ENCODE measurements at regions not wholly inside any gene's neighbourhood (a gene's known extent, or its start where the extent isn't known, plus 50 kb on each side); places are given as distances from the start of the nearest gene placed in this dataset.

GRCh38 chr3:150307311-150308036 lies 100.6 kb upstream of the TSC22D2 start:
- no peaks in the 10 kb centered on the region for H3K4me1 ChIP-seq
- DNase-seq (ENCODE audit: extremely low spot score in 2 of 2) = no peak
- H3K36me3 ChIP-seq = no peaks in the 10 kb centered on the region
- H3K4me3 ChIP-seq = no peak overlapping the region
- no peaks in the 10 kb centered on the region for H3K9me3 ChIP-seq
- intact Hi-C loops (cut with DNase I) = no loop called here
- no peak overlapping the region for H3K27ac ChIP-seq
- no peak for TF ChIP-seq POLR2A (IDR thresholded peaks at IDR 0.05)
- no peak for TF ChIP-seq POLR2AphosphoS5 (IDR thresholded peaks at IDR 0.05; ENCODE audit: insufficient read depth in 1 of 2, low read depth in 1 of 2)
- TF ChIP-seq CTCF (IDR thresholded peaks at IDR 0.05) = no peak
- no peaks in the 10 kb centered on the region for H3K27me3 ChIP-seq

DNA sequence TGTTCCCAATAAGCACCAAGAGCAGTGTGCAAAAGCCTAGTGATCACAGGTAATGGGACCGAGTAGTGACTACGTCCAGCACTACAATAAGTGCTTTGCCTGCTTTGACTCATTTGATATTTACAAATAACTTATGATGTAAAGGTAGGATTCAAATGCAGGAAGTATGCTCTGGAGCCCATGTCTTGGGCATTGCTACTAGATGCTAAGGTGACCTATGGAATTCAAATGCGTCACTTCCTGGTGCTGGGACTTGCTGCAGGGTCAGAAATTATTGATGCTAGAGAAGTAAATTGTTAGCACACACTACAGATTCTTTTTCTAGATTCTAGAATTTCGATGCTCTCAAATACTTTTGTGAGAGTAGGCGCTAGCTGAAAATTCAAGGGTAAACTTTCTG lies 101.2 kb upstream of the TSC22D2 start:
- Histone ChIP-seq H3K4me1 (no peaks in the 10 kb centered on the region), H3K27me3 (no peaks in the 10 kb centered on the region), H3K36me3 (no peaks in the 10 kb centered on the region), H3K27ac (no peak overlapping the region), H3K9me3 (no peaks in the 10 kb centered on the region), H3K4me3 (no peak overlapping the region)
- DNase-seq (ENCODE audit: extremely low spot score in 2 of 2) = no peak
- TF ChIP-seq POLR2AphosphoS5 (IDR thresholded peaks at IDR 0.05; ENCODE audit: insufficient read depth in 1 of 2, low read depth in 1 of 2) (no peak), POLR2A (IDR thresholded peaks at IDR 0.05) (no peak), CTCF (IDR thresholded peaks at IDR 0.05) (no peak)
- intact Hi-C loops (cut with DNase I) = no loop called here

- TF ChIP-seq CTCF (IDR thresholded peaks at IDR 0.05) (no peak), POLR2AphosphoS5 (IDR thresholded peaks at IDR 0.05; ENCODE audit: insufficient read depth in 1 of 2, low read depth in 1 of 2) (no peak), POLR2A (IDR thresholded peaks at IDR 0.05) (no peak)
- Histone ChIP-seq H3K4me3 (no peak overlapping the region), H3K9me3 (no peaks in the 10 kb centered on the region), H3K36me3 (no peaks in the 10 kb centered on the region), H3K27ac (no peak overlapping the region), H3K27me3 (no peaks in the 10 kb centered on the region), H3K4me1 (no peaks in the 10 kb centered on the region)
- DNase-seq (ENCODE audit: extremely low spot score in 2 of 2) = no peak
- intact Hi-C loops (cut with DNase I) = no loop called here
Measured at GRCh38 chr3:150306083-150306482, 102.0 kb upstream of the TSC22D2 start.

GRCh38 chr3:150303768-150304167 lies 104.3 kb upstream of the TSC22D2 start:
- Histone ChIP-seq H3K4me3 (no peak overlapping the region), H3K36me3 (no peaks in the 10 kb centered on the region), H3K4me1 (no peaks in the 10 kb centered on the region), H3K27ac (no peak overlapping the region), H3K9me3 (no peaks in the 10 kb centered on the region), H3K27me3 (no peaks in the 10 kb centered on the region)
- no peak for TF ChIP-seq POLR2A (IDR thresholded peaks at IDR 0.05)
- no peak for TF ChIP-seq POLR2AphosphoS5 (IDR thresholded peaks at IDR 0.05; ENCODE audit: insufficient read depth in 1 of 2, low read depth in 1 of 2)
- TF ChIP-seq CTCF (IDR thresholded peaks at IDR 0.05) = no peak
- no peak for DNase-seq (ENCODE audit: extremely low spot score in 2 of 2)
- intact Hi-C loops (cut with DNase I) = no loop called here

DNA sequence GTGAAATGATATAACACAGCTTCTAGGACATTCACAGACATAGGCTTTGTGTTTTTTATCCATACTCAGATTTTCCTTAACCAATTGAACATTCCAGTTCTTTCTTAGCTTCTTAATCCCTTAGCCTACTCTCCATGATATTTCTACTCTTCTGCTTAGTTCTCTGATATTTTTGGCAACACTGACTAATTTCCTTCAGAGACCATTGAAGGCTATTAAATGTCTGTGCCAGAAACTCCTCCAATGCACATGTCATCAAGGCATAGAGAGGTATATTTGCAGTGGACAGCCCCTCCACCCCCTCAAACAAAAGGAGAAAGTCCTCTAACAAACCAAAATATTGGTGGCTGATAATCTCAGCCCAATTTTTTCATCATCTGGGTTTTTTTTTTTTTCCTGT lies 105.9 kb upstream of the TSC22D2 start:
- no peaks in the 10 kb centered on the region for H3K27me3 ChIP-seq
- no peak for TF ChIP-seq CTCF (IDR thresholded peaks at IDR 0.05)
- no peak for TF ChIP-seq POLR2AphosphoS5 (IDR thresholded peaks at IDR 0.05; ENCODE audit: insufficient read depth in 1 of 2, low read depth in 1 of 2)
- TF ChIP-seq POLR2A (IDR thresholded peaks at IDR 0.05) = no peak
- intact Hi-C loops (cut with DNase I) = no loop called here
- H3K36me3 ChIP-seq = no peaks in the 10 kb centered on the region
- H3K9me3 ChIP-seq = no peaks in the 10 kb centered on the region
- no peak overlapping the region for H3K27ac ChIP-seq
- DNase-seq (ENCODE audit: extremely low spot score in 2 of 2) = no peak
- H3K4me1 ChIP-seq = no peaks in the 10 kb centered on the region
- no peak overlapping the region for H3K4me3 ChIP-seq
